ENCODE measurements at regions not wholly inside any gene's neighbourhood (a gene's known extent, or its start where the extent isn't known, plus 50 kb on each side); places are given as distances from the start of the nearest gene placed in this dataset.

DNA sequence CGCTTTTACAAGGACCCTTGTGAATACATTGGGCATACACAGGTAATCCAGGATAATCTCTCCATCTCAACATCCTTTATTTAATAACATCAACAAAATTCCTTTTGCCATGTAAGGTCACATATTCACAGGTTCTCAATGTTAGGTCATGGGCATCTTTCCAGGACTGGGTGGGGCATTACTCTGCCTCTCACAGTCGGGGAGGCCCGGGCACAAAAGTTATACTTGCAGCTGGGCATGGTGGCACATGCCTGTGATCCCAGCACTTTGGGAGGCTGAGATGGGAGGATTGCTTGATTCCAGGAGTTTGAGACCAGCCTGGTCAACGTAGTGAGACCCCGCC lies 93.7 kb upstream of the AP1S2 start:
- WGBS, 2 donors (ENCODE audit: low coverage in 1 of 2): 84% methylated on average over 5 of the region's 5 CpGs; no CpG with 5 or more reads in 1 of the 2 donors
- Histone ChIP-seq H3K36me3 (no peaks in the 10 kb centered on the region), H3K27me3 (no peaks in the 10 kb centered on the region), H3K9me3 (no peaks in the 10 kb centered on the region), H3K4me1 (no peaks in the 10 kb centered on the region), H3K4me3 (no peak overlapping the region), H3K27ac (no peak overlapping the region)
- in situ Hi-C loops (cut with MboI; ENCODE audit: low pct_ligation_motif_present in 1 of 4, low pct_unique_long_range_greater_than_20kb in 1 of 4, low sequenced_read_pairs in 3 of 4): no loop called here
- TF ChIP-seq POLR2AphosphoS5 (IDR thresholded peaks at IDR 0.05) (no peak), EP300 (IDR thresholded peaks at IDR 0.05; ENCODE audit: low read depth) (no peak), POLR2A (IDR thresholded peaks at IDR 0.05) (no peak)
- TF ChIP-seq, protein P1, sequence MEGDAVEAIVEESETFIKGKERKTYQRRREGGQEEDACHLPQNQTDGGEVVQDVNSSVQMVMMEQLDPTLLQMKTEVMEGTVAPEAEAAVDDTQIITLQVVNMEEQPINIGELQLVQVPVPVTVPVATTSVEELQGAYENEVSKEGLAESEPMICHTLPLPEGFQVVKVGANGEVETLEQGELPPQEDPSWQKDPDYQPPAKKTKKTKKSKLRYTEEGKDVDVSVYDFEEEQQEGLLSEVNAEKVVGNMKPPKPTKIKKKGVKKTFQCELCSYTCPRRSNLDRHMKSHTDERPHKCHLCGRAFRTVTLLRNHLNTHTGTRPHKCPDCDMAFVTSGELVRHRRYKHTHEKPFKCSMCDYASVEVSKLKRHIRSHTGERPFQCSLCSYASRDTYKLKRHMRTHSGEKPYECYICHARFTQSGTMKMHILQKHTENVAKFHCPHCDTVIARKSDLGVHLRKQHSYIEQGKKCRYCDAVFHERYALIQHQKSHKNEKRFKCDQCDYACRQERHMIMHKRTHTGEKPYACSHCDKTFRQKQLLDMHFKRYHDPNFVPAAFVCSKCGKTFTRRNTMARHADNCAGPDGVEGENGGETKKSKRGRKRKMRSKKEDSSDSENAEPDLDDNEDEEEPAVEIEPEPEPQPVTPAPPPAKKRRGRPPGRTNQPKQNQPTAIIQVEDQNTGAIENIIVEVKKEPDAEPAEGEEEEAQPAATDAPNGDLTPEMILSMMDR (IDR thresholded peaks at IDR 0.05): no peak
- intact Hi-C loops (cut with DNase I; ENCODE audit: low total_unique reads): no loop called here
- no peak for DNase-seq

DNA sequence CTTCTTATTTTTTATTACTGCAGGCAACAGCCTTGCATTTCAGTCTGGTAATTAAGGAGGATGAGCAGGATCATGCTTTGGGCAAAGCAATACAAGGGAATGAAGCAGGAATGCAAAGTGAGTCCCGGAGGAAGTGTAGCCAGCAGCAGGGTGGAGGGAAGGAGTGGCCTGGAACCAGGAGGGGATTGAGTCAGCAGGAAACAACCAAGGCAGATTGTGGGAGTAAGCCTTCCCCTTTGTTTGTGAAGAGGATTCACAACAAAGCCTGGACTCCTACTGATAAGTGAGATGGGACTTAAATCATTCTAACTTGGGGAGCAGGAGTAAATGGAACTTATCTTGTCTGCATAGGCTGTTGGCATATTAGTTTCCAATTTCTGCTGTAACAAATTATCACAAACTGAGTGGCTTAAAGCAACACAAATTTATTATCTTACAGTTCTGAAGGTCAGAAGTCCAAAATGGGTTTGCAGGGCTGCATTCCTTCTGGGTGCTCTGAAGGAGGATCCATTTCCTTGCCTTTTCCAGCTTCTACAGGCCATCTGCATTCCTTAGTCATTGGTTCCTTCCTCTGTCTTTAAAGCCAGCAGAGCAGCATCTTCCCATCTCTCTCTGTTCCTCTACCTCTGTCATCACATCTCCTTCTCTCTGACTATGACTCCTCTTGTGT lies 93.2 kb upstream of the AP1S2 start:
- intact Hi-C loops (cut with DNase I; ENCODE audit: low total_unique reads): no loop called here
- H3K27ac ChIP-seq: no peak overlapping the region
- WGBS, 2 donors (ENCODE audit: low coverage in 1 of 2): 19 to 38% methylated on average over 1 of the region's 1 CpG

GRCh38 chrX:15946783-15947580 lies 92.4 kb upstream of the AP1S2 start:
- H3K4me3 ChIP-seq: no peak overlapping the region
- intact Hi-C loops (cut with DNase I; ENCODE audit: low total_unique reads) (no loop called here), in situ Hi-C loops (cut with MboI; ENCODE audit: low pct_ligation_motif_present in 1 of 4, low pct_unique_long_range_greater_than_20kb in 1 of 4, low sequenced_read_pairs in 3 of 4) (no loop called here)
- no peaks in the 10 kb centered on the region for H3K27me3 ChIP-seq
- 70% methylated on average over 6 of the region's 6 CpGs; no CpG with 5 or more reads in 1 of the 2 donors for WGBS, 2 donors (ENCODE audit: low coverage in 1 of 2)
- H3K9me3 ChIP-seq: no peaks in the 10 kb centered on the region
- no peak overlapping the region for H3K27ac ChIP-seq
- no peaks in the 10 kb centered on the region for H3K36me3 ChIP-seq
- no peak for TF ChIP-seq POLR2AphosphoS5 (IDR thresholded peaks at IDR 0.05)
- TF ChIP-seq EP300 (IDR thresholded peaks at IDR 0.05; ENCODE audit: low read depth): no peak
- no peak for TF ChIP-seq POLR2A (IDR thresholded peaks at IDR 0.05)
- TF ChIP-seq, protein P1 (IDR thresholded peaks at IDR 0.05): no peak
- H3K4me1 ChIP-seq: no peaks in the 10 kb centered on the region
- DNase-seq: no peak

More for the DNA sequence above, 93.2 kb upstream of the AP1S2 start:
- Histone ChIP-seq H3K4me1 (no peaks in the 10 kb centered on the region), H3K27me3 (no peaks in the 10 kb centered on the region), H3K9me3 (no peaks in the 10 kb centered on the region), H3K36me3 (no peaks in the 10 kb centered on the region), H3K4me3 (no peak overlapping the region)
- in situ Hi-C loops (cut with MboI; ENCODE audit: low pct_ligation_motif_present in 1 of 4, low pct_unique_long_range_greater_than_20kb in 1 of 4, low sequenced_read_pairs in 3 of 4): no loop called here
- no peak for DNase-seq
- TF ChIP-seq POLR2AphosphoS5 (IDR thresholded peaks at IDR 0.05): no peak
- TF ChIP-seq, protein P1 (IDR thresholded peaks at IDR 0.05): no peak
- no peak for TF ChIP-seq POLR2A (IDR thresholded peaks at IDR 0.05)
- TF ChIP-seq EP300 (IDR thresholded peaks at IDR 0.05; ENCODE audit: low read depth): no peak

- no peaks in the 10 kb centered on the region for H3K27me3 ChIP-seq
- no peak overlapping the region for H3K27ac ChIP-seq
- no peaks in the 10 kb centered on the region for H3K4me1 ChIP-seq
- DNase-seq: no peak
- H3K9me3 ChIP-seq: no peaks in the 10 kb centered on the region
- no peak for TF ChIP-seq POLR2A (IDR thresholded peaks at IDR 0.05)
- TF ChIP-seq, protein P1 (IDR thresholded peaks at IDR 0.05): no peak
- no peak for TF ChIP-seq EP300 (IDR thresholded peaks at IDR 0.05; ENCODE audit: low read depth)
- TF ChIP-seq POLR2AphosphoS5 (IDR thresholded peaks at IDR 0.05): no peak
- WGBS, 2 donors (ENCODE audit: low coverage in 1 of 2): 72% methylated on average over 2 of the region's 2 CpGs; no CpG with 5 or more reads in 1 of the 2 donors
- no peaks in the 10 kb centered on the region for H3K36me3 ChIP-seq
- intact Hi-C loops (cut with DNase I; ENCODE audit: low total_unique reads) (no loop called here), in situ Hi-C loops (cut with MboI; ENCODE audit: low pct_ligation_motif_present in 1 of 4, low pct_unique_long_range_greater_than_20kb in 1 of 4, low sequenced_read_pairs in 3 of 4) (no loop called here)
- no peak overlapping the region for H3K4me3 ChIP-seq
Observed at GRCh38 chrX:15943391-15943790, 88.8 kb upstream of the AP1S2 start.
